Breast epithelium (tissue), 3 donors: ENCODE measurements at regions not wholly inside any gene's neighbourhood (a gene's known extent, or its start where the extent isn't known, plus 50 kb on each side); places are given as distances from the start of the nearest gene placed in this dataset.

Experiments
- POLR2A ChIP-seq: fragments of 450-650 bp; IDR thresholded peaks from one replicate; pipeline ENCODE4 v1.6.1; 2016; ENCODE audit warnings: antibody characterized with exemption, mild to moderate bottlenecking, moderate library complexity
- TF ChIP-seq, protein P1 (sequence below), 3 donors: fragments of 450-650 bp; IDR thresholded peaks; one replicate each; pipeline ENCODE4 v1.5.1; 2016 to 2017; ENCODE audit warnings: antibody characterized with exemption in 3 of 3, mild to moderate bottlenecking in 3 of 3, moderate library complexity in 3 of 3

DNA sequence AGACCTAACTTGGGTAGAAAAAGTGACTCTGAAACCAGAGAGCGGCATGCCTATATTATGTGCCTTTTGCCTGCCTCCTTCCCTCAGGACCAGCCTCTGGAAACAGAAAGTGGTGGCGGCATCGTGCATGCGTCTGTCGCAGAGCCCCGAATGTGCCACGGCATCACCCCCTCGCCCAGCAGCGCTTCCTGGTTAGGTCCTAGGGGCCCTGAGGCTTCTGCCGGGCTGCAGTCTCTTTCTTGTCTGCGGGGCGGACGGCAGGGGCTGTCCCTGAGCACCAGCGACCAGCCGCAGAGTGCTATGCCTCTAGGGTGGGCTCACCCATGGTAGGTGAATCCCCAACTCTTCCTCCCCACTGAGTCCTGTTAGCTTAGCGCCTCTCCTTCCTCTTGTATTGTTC, 68.7 kb downstream of the VSIG4 start:
- TF ChIP-seq, protein P1, sequence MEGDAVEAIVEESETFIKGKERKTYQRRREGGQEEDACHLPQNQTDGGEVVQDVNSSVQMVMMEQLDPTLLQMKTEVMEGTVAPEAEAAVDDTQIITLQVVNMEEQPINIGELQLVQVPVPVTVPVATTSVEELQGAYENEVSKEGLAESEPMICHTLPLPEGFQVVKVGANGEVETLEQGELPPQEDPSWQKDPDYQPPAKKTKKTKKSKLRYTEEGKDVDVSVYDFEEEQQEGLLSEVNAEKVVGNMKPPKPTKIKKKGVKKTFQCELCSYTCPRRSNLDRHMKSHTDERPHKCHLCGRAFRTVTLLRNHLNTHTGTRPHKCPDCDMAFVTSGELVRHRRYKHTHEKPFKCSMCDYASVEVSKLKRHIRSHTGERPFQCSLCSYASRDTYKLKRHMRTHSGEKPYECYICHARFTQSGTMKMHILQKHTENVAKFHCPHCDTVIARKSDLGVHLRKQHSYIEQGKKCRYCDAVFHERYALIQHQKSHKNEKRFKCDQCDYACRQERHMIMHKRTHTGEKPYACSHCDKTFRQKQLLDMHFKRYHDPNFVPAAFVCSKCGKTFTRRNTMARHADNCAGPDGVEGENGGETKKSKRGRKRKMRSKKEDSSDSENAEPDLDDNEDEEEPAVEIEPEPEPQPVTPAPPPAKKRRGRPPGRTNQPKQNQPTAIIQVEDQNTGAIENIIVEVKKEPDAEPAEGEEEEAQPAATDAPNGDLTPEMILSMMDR (IDR thresholded peaks at IDR 0.05): no peak
- no peak for TF ChIP-seq POLR2A
